K562 (cell line): ENCODE measurements at regions not wholly inside any gene's neighbourhood (a gene's known extent, or its start where the extent isn't known, plus 50 kb on each side); places are given as distances from the start of the nearest gene placed in this dataset.

Source experiments
- ATAC-seq: fragments of 200-7000 bp; cut with Tn5 transposase; 3 replicates; pipeline ENCODE4 v1.9.1; 2020; ENCODE audit warnings: moderate library complexity
- BruUV-seq: library from RNA; stranded (reverse); fragments of 400-500 nt; replicated peaks from 2 replicates; lab custom pipeline; 2021; lab: Mats Ljungman, UMichigan
- CTCF ChIA-PET: fragments of 300-600 bp; formaldehyde crosslinking; extraction: SDS; loops from one replicate; lab custom pipeline; 2021; ENCODE audit warnings: low intra/inter-chr PET ratio; lab: Yijun Ruan, JAX
- POLR2A ChIA-PET: fragments of 300-600, 350-650 bp; sonication (Branson Sonifier 250); formaldehyde crosslinking; extraction: SDS; loops from one replicate; lab custom pipeline; 2021; ENCODE audit warnings: antibody characterized with exemption, inconsistent platforms; lab: Yijun Ruan, JAX
- DNase-seq, 4 experiments: peaks; one replicate each; pipeline versions ENCODE4 v3.0.0 to v3.0.0-alpha.2; 2011 to 2018; ENCODE audit warnings: low spot score in 3 of 4, mixed read lengths in 3 of 4; ENCODE audit errors: extremely low read depth in 1 of 4
- FAIRE-seq: peaks from 2 replicates; lab custom pipeline; 2011; peaks lifted over from hg19 to GRCh38; lab: Jason Lieb, UNC
- H2AFZ ChIP-seq: 2 replicates; pipeline ENCODE4 v1.6.0; 2011; ENCODE audit warnings: low read depth, low read length, control low read depth, inconsistent platforms
- H3K27ac ChIP-seq: fragments of 200-600 bp; 3 replicates; pipeline ENCODE4 v1.8.0; 2011; ENCODE audit warnings: low read depth, mild to moderate bottlenecking, control low read depth, inconsistent platforms, low read length, moderate library complexity, mixed read lengths; ENCODE audit errors: extremely low read depth
- H3K27me3 ChIP-seq, 2 experiments: fragments of 300-600 bp in 1 of 2; 2 replicates in 1 of 2; 3 replicates in 1 of 2; pipeline versions ENCODE4 v1.6.0 to v1.8.0; 2011; ENCODE audit warnings: inconsistent platforms in 2 of 2, low read length in 2 of 2, mild to moderate bottlenecking in 1 of 2, mixed read lengths in 1 of 2, moderate library complexity in 1 of 2; ENCODE audit not compliant: control insufficient read depth in 2 of 2, insufficient read depth in 2 of 2
- H3K36me3 ChIP-seq: fragments of 300-600 bp; 3 replicates; pipeline ENCODE4 v1.8.0; 2011; ENCODE audit warnings: mild to moderate bottlenecking, low read length, inconsistent platforms; ENCODE audit not compliant: control insufficient read depth, insufficient read depth
- H3K4me1 ChIP-seq, 2 experiments: fragments of 200-600 bp in 1 of 2; replicated peaks in 1 of 2; 2 replicates in 1 of 2; 3 replicates in 1 of 2; pipeline versions ENCODE4 v1.5.1 to v1.8.0; 2011; ENCODE audit warnings: inconsistent platforms in 2 of 2, low read length in 2 of 2, mild to moderate bottlenecking in 1 of 2, mixed read lengths in 1 of 2, moderate library complexity in 1 of 2; ENCODE audit not compliant: control insufficient read depth in 2 of 2, insufficient read depth in 2 of 2
- H3K4me2 ChIP-seq: 2 replicates; pipeline ENCODE4 v1.6.1; 2011; ENCODE audit warnings: low read length, control low read depth, inconsistent platforms, mixed read lengths; ENCODE audit not compliant: insufficient read depth
- H3K4me3 ChIP-seq: fragments of 200-600 bp; sonication (generic), shearing (Covaris generic); 2 replicates; pipeline ENCODE4 v1.5.1; 2016; ENCODE audit warnings: control low read depth, inconsistent platforms
- H3K79me2 ChIP-seq: fragments of 200-600 bp; 3 replicates; pipeline ENCODE4 v1.8.0; 2011; ENCODE audit warnings: low read length, inconsistent platforms; ENCODE audit not compliant: control insufficient read depth, insufficient read depth
- H3K9ac ChIP-seq, 2 experiments: 2 replicates each; pipeline versions ENCODE4 v1.6.0 to v1.6.1; 2011; ENCODE audit warnings: low read depth in 2 of 2, low read length in 2 of 2, control low read depth in 1 of 2, inconsistent platforms in 1 of 2, mild to moderate bottlenecking in 1 of 2, mixed read lengths in 1 of 2; ENCODE audit not compliant: insufficient read depth in 1 of 2
- H3K9me1 ChIP-seq: one replicate; pipeline ENCODE4 v1.6.0; 2011; ENCODE audit warnings: inconsistent platforms, mild to moderate bottlenecking, low read length, moderate library complexity; ENCODE audit not compliant: control insufficient read depth, insufficient read depth
- H3K9me3 ChIP-seq: replicated peaks from 2 replicates; pipeline ENCODE4 v1.5.1; 2011; ENCODE audit warnings: low read depth, low read length, inconsistent platforms; ENCODE audit not compliant: control insufficient read depth, insufficient read depth
- H4K20me1 ChIP-seq: replicated peaks from 2 replicates; pipeline ENCODE4 v1.6.1; 2011; ENCODE audit warnings: low read length, inconsistent platforms, mixed read lengths; ENCODE audit not compliant: control insufficient read depth, insufficient read depth
- AFF4 ChIP-seq: sonication (generic); formaldehyde crosslinking; IDR thresholded peaks from 2 replicates; pipeline ENCODE4 v1.8.0; 2023; ENCODE audit warnings: mild to moderate bottlenecking, missing genetic modification reagents
- ATF1 ChIP-seq, 2 experiments: fragments of 450-650 bp in 1 of 2; IDR thresholded peaks; 2 replicates each; pipeline ENCODE4 v1.6.1; 2016; ENCODE audit warnings: missing compliant biosample characterization in 1 of 2, missing genetic modification characterization in 1 of 2
- HOMEZ ChIP-seq: fragments of 250-450 bp; sonication (Bioruptor Pico); IDR thresholded peaks from 2 replicates; pipeline ENCODE4 v1.4.0; 2020; ENCODE audit warnings: mild to moderate bottlenecking, moderate library complexity
- MBD2 ChIP-seq: sonication (generic); IDR thresholded peaks from 2 replicates; pipeline ENCODE4 v1.6.1; 2016; ENCODE audit warnings: low read depth, borderline replicate concordance
- NR0B1 ChIP-seq: fragments of 450-650 bp; IDR thresholded peaks from one replicate; pipeline ENCODE4 v1.6.1; 2018; ENCODE audit warnings: mild to moderate bottlenecking, moderate library complexity; ENCODE audit not compliant: partially characterized antibody
- NUFIP1 ChIP-seq: fragments of 450-650 bp; IDR thresholded peaks from 2 replicates; pipeline ENCODE4 v1.6.1; 2018; ENCODE audit not compliant: partially characterized antibody
- ZC3H4 ChIP-seq: sonication (generic); formaldehyde crosslinking; IDR thresholded peaks from 2 replicates; pipeline ENCODE4 v1.9.0; 2021; ENCODE audit warnings: missing genetic modification reagents, borderline replicate concordance
- ZFP36 ChIP-seq: fragments of 150-350 bp; IDR thresholded peaks from 2 replicates; pipeline ENCODE4 v1.6.1; 2018; ENCODE audit warnings: low read length, low read depth; ENCODE audit not compliant: partially characterized antibody
- ZHX1 ChIP-seq: fragments of 150-350 bp; conservative IDR thresholded peaks from 2 replicates; pipeline ENCODE4 v1.6.1; 2014; ENCODE audit warnings: low read length
- ZKSCAN3 ChIP-seq: fragments of 250-450 bp; sonication (Bioruptor Pico); IDR thresholded peaks from 2 replicates; pipeline ENCODE4 v1.4.0; 2020
- ZNF165 ChIP-seq: fragments of 250-450 bp; sonication (Bioruptor Pico); IDR thresholded peaks from 2 replicates; pipeline ENCODE4 v1.4.0; 2020; ENCODE audit warnings: borderline replicate concordance
- ZNF232 ChIP-seq: sonication (generic); formaldehyde crosslinking; IDR thresholded peaks from 2 replicates; pipeline ENCODE4 v1.8.0; 2022; ENCODE audit warnings: mild to moderate bottlenecking, missing genetic modification reagents
- WGBS: fragments of 100-300 bp; shearing (Covaris generic); methylation state at CpG from one replicate; pipeline ENCODE4 v1.1.6; 2016; ENCODE audit warnings: low coverage, mixed read lengths; ENCODE audit not compliant: insufficient coverage; ENCODE audit errors: missing lambda C conversion rate; 5-methylcytosine and 5-hydroxymethylcytosine counted together
- in situ Hi-C: fragments of 300-500 bp; cut with MboI; formaldehyde crosslinking; loops from 4 replicates; pipeline ENCODE4 v1.15.0; 2018; ENCODE audit warnings: inconsistent platforms, mixed read lengths
- intact Hi-C: fragments of 100-400 bp; cut with micrococcal nuclease; formaldehyde crosslinking; loops from 2 replicates; pipeline ENCODE4 v1.14.2; 2022

- no peaks in the 10 kb centered on the region for H3K9me1 ChIP-seq
- WGBS = 5% methylated on average over 2 of the region's 2 CpGs
- no peaks in the 10 kb centered on the region for H3K79me2 ChIP-seq
- BruUV-seq = no TSS peak
- H3K27ac ChIP-seq = no peak overlapping the region
- ChIA-PET POLR2A (no interaction called here), CTCF (no interaction called here)
- no peak overlapping the region for H3K4me3 ChIP-seq
- ATAC-seq (no peak), FAIRE-seq (no peak), DNase-seq (no peak)
- H3K4me1 ChIP-seq = no peaks in the 10 kb centered on the region
- H3K9ac ChIP-seq = no peak overlapping the region
- no peaks in the 10 kb centered on the region for H4K20me1 ChIP-seq
- H3K27me3 ChIP-seq = no peaks in the 10 kb centered on the region
- in situ Hi-C loops = no loop called here
- H3K4me2 ChIP-seq = no peak overlapping the region
- no peaks in the 10 kb centered on the region for H3K9me3 ChIP-seq
- H2AFZ ChIP-seq = no peak overlapping the region
- intact Hi-C loops = no loop called here
- no peaks in the 10 kb centered on the region for H3K36me3 ChIP-seq
- no peak for TF ChIP-seq ZHX1
- TF ChIP-seq ZNF232 (CRISPR knock-in tag) = no peak
- TF ChIP-seq MBD2 = no peak
- TF ChIP-seq ZNF165 (CRISPR knock-in tag) = no peak
- no peak for TF ChIP-seq AFF4 (CRISPR knock-in tag)
- TF ChIP-seq ZFP36 = no peak
- no peak for TF ChIP-seq NUFIP1
- TF ChIP-seq HOMEZ (CRISPR knock-in tag) = no peak
- no peak for TF ChIP-seq ATF1 (CRISPR knock-in tag; IDR thresholded peaks at IDR 0.05)
- no peak for TF ChIP-seq ATF1 (tag; IDR thresholded peaks at IDR 0.05)
- TF ChIP-seq ZKSCAN3 (CRISPR knock-in tag) = no peak
- no peak for TF ChIP-seq ZC3H4 (CRISPR knock-in tag)
- TF ChIP-seq NR0B1 = no peak
Measured at GRCh38 chr4:134668237-134668636, 466.6 kb upstream of the PABPC4L start.
